HUDEP-2 (cell line): ENCODE measurements at regions not wholly inside any gene's neighbourhood (a gene's known extent, or its start where the extent isn't known, plus 50 kb on each side); places are given as distances from the start of the nearest gene placed in this dataset.

Experiments used
- DNase-seq, 76 experiments: peaks; one replicate each; lab custom pipeline; 2025; ENCODE audit not compliant: unreplicated experiment in 76 of 76; lab: John Stamatoyannopoulos, UW

GRCh38 chr13:34756136-34756535 lies 185.9 kb upstream of the NBEA start:
- no peak for DNase-seq

DNA sequence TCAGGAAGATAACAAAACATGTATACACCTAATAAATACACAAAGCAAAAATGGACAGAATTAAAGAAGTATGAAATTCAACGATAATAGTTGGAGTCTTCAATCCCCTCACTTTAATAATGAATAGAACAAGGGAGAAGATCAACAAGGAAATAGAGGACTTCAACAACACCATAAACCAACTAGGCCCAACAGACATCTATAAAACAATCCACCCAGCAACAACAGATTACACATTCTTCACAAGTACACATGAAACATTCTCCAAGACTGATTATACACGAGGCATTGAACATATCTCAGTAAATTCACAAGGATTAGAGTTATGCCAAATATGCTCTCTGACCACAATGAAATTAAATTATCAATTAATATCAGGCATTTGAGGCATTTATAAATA lies 185.5 kb upstream of the NBEA start:
- no peak for DNase-seq

- no peak for DNase-seq
Measured at GRCh38 chr13:34757441-34757840, 184.6 kb upstream of the NBEA start.

GRCh38 chr13:34758628-34759027 lies 183.4 kb upstream of the NBEA start:
- DNase-seq: no peak

DNA sequence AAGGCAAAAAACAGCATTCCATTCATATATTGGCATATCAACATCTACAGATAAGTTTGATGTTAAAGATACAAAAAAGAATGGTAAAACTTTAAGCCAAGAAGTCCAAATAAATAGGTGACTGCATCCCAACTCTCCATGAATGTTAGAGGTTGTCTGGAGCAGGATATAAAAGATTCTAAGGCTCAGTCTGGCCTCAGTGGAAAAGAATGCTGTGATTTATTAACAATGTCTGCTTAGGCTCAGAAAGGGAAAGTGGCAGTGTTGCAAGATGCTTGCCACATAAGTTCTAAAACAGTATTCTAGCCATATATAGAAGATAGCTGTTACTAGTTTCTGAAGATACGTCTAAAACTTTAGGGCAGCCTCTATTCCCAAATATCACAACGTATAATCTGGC lies 179.8 kb upstream of the NBEA start:
- DNase-seq: no peak

- DNase-seq: no peak
Measured at GRCh38 chr13:34764246-34764645, 177.8 kb upstream of the NBEA start.

DNA sequence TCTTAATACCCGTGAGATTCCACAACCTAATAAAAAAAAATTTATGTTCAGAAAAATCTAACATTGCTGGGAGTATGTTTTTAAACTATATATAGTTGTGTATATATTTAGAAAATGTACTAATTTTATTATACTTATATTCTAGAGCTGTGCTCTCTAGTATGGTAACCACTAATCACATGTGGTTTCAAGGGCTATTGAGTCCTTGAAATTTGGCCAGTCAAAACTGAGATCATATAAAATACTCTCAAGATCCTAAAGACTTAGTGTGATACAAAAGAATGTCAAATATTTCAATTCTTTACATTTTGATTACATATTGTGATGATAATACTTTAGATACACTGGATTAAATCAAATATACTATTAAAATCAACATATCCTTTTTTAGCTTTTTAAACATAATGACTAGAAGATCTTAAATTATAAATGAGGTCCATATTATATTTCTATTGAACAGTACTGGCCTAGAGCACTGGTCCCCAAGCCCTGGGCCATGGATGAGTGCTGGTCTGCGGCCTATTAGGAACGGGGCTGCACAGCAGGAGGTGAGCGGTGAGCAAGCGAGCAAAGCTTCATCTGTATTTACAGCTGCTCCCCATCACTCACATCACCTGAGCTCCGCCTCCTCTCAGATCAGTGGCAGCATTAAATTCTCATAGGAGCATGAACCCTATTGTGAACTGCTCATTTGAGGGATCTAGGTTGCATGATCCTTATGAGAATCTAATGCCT lies 176.5 kb upstream of the NBEA start:
- DNase-seq: no peak

GRCh38 chr13:34767778-34768177 lies 174.3 kb upstream of the NBEA start:
- no peak for DNase-seq

DNA sequence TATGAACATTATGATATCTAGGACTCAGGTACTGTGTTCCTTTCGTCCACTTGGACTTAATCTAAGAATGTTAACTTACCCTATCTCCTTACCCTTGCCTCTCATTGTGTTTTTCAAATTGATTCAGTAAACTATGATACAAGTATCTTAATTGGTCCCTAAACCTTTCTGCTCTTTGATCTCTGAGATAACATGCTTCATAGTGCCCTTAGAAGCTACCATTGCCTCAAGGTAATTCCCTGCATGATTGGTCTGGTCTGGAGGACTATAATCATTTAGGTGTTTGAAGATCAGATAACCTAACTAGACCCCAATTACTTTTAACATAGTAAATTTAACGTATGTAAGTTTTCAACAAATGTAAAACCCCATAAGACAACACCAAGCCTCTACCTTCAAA lies 169.9 kb upstream of the NBEA start:
- no peak for DNase-seq

GRCh38 chr13:34772881-34773280 lies 169.2 kb upstream of the NBEA start:
- no peak for DNase-seq

DNA sequence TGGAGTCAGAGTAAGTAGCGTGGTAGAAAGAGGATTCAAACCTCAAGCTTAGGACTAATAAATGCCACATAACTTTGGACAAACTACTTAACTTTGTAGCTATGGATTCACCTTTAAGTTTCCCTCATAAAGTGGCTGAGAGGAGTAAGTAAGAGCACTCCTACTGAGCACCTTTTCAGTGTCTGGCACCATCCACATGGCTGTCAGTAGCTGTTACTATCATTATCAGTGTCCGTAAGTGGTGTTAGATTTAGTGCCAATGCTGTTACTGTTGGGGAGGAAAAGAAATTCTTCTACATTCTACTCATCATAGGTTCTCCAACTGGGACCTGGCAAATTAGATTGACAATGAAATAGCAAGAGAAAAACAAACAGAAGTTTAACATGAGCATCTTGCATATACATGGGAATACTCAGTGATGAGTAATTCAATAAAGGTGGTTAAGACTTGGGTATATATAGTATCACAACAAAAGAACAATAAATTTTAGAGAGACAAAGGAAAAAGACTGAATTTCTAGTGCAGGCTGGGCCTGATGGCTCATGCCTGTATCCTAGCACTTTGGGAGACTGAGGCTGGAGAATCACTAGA lies 165.6 kb upstream of the NBEA start:
- no peak for DNase-seq

DNA sequence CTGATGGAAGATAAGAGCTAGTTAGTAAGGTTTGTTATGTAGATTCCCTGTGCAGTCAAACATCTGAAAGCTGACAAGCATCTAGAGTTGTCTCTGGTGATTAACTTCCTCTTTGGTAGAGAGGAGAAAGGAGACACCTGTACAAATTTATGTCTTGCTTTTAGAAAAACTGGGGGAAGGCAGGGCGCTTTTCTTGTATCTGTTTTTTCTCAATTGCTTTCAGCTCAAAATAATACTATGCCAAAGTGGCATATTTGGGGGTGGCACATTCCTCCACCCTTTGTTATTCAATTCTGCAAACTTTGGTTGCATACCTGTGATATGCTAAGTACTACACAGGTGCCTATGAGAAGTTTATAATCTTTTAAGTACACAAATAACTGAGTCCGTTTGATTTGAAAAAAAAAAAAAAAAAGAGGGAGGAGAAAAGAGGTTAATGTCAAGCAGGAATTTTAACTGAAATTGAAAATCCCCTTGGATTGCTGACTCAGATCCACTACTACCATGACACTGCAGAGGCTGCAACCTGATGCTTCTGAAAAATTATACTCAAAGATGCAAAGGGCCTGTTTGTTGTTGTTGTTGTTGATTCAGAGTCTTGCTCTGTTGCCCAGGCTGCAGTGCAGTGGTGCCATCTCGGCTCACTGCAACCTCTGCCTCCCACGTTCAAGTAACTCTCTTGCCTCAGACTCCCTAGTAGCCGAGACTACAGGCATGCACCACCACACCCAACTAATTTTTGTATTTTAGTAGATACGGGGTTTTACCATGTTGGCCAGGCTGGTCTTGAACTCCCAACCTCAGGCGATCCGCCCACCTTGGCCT lies 164.8 kb upstream of the NBEA start:
- no peak for DNase-seq

DNA sequence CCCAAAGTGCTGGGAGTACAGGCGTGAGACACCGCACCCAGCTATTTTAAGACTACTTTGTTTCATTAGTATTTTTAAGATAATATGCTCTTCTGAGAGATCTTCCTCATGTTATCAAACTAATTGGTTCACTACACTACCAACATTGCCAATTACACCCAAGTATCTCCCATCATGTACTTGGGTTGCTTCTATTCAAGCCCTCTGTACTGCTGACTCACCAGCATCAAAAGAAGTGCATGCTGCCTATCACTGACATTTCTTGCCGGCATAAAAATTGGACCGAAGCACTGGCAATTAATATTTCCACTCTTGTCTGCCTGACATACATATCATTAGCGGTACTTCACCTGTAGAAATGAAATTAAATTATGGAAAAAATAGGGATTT lies 164.2 kb upstream of the NBEA start:
- no peak for DNase-seq

GRCh38 chr13:34779171-34779570 lies 162.9 kb upstream of the NBEA start:
- DNase-seq: no peak

DNA sequence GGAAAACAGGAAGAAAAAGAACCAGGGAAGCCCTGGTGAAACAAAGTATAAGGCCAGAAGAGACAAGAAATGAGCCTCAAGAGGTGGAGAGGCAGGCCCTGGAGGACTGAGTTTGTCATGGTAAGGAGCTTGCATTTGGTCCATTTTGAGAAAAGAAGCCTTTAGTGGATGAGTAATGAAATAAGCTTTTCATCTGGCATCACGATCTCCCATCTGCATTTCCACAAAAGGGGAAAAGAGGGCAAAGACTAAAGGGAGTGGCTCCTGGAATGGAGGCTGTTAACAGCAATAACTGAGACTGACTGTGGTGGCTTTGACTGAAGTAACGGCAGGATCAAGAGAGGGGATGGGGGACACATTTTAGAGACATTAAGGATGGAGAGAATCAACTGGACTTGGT lies 148.8 kb upstream of the NBEA start:
- DNase-seq: no peak

DNA sequence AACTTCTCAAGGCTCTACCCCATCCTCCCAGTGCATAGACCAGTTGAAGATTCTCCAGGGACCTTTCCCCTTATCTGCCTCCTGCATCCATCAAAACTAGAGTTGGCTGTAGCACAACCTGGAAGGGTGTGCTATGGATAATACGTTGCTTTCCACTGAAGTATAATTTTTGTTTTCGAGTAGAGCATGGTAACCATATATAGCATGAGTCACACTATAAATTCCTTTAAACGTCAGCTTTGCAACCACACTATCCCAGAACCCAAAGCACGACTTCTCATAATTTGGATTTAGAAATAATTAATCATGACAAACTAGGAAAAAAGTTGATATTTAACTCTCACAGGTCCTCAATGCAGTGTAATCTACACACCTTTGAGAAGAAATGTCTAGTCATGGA lies 138.3 kb upstream of the NBEA start:
- DNase-seq: no peak

DNA sequence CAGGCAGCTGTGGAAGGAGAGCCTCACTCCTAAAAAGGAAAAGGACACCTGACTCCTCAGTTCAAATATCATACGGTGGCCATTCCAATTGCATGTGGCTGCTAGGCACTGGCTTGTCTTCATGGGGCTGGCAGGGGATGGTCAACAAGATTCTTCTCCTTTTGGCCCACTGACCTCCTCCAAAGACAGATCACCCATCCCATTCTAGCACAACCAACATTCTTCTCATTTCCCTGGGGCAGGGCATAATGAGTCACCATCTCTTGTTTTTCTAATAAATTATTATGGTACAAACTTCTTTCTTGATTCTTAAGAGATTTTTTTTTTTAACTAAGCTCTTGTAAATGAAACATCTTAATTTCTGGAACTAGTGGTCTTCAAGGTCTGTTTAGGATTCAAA lies 136.7 kb upstream of the NBEA start:
- DNase-seq: no peak

- DNase-seq: no peak
Measured at GRCh38 chr13:34808649-34809048, 133.4 kb upstream of the NBEA start.

DNA sequence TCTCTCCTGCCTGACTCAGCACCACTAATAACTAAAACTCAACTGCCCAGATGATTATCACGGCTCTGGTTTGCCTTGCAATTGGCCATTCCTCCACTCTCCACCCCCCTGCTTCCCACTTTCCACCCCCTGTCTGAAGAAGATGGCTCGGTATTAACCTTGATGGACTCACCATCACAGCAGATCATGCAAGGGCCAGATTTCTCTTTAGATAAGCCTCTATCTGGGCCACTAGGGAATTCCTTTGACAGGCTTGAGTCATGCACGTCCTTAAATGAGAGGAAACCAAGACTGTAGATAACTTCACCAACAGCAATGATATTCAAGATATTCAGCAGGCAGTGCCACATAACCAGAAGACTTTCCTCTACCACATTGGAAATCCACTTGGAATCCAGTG lies 131.1 kb upstream of the NBEA start:
- no peak for DNase-seq

DNA sequence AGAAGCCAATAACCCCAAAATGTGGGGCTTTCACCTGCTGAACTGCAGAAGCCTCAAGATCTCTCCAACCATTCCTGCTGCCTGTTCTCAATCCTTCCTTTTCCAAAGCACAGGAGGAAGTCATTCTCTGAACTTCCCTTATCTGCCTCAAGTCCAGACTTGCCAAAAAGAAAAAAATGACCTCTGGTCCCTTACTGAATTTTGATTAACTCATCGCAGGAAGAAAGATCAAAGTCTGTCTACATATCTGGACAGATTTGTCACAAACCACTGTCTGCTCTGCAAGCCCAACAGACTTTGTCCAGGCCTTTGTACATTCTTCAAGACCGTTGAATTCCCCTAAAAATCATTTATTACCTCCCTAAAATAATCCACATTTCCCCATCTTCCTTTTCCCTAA lies 126.5 kb upstream of the NBEA start:
- DNase-seq: no peak

DNA sequence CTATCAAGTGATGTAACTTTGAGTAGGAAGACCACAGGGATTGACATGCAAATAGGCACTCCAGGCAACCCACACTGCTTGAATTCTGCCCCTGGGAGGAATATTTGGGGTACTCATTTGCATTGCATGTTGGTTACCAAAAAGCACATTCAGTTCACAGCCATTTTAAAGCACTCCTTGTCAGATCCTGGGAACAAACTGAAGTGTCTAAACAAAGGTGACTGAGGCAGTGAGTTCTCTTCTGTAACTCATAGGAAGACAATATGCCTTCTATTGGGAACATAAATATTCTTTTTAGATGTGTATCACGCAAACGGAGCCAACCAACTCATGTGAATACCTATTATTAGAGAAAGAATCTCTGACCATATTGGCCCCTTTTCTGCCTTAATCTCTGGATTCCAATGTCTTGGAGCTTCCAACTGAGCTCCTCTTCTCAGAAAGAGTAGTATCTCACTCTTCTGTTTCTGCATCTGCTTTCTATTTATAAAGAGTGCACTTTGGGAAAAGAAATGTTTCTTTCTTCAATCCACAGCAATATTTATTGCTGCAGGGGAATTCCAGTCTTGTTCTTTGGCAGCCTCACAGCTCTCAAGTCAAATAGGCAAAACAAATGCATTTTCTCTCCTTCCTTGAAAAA lies 125.7 kb upstream of the NBEA start:
- DNase-seq: no peak
